ENCODE measurements at regions not wholly inside any gene's neighbourhood (a gene's known extent, or its start where the extent isn't known, plus 50 kb on each side); places are given as distances from the start of the nearest gene placed in this dataset.

DNA sequence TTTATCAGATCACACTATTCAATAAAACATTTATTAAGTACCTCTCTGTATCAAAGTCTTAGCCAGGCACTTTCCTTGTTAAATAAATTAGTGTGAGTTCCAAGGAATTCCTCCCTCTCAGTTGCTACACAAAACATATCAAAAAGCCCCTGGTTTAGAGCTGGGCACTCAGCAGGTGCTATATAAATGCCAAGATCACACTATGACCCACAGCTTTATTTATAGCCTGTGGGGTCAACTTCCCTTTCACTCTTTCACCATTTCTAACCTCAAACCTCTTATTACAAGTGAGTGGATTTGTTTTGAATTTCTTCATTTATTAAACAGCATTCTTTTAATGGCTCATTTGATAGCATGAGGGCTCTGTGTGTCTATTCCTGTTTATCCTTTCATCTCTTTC is 112.6 kb upstream of the MPHOSPH6 start:
- no peak for DNase-seq
- Histone ChIP-seq H3K9me3 (replicated peaks in 1 of 2; ENCODE audit: control insufficient read depth in 1 of 2, insufficient read depth in 1 of 2, low read length in 2 of 2) (no peaks in the 10 kb centered on the region), H3K4me2 (replicated peaks; ENCODE audit: extremely low read depth, low read length, poor library complexity, severe bottlenecking) (no peak overlapping the region), H3K36me3 (replicated peaks in 1 of 2; ENCODE audit: control insufficient read depth in 1 of 2, insufficient read depth in 2 of 2, low read length in 2 of 2) (no peaks in the 10 kb centered on the region), H3K27me3 (ENCODE audit: control insufficient read depth in 2 of 2, insufficient read depth in 2 of 2, low read length in 2 of 2) (no peaks in the 10 kb centered on the region), H3K27ac (ENCODE audit: low read depth in 1 of 2, low read length in 2 of 2) (no peak overlapping the region), H4K20me1 (ENCODE audit: insufficient read depth, low read length) (no peaks in the 10 kb centered on the region), H3K9ac (ENCODE audit: insufficient read depth, low read length, poor library complexity, severe bottlenecking) (no peak overlapping the region), H3K4me1 (ENCODE audit: control insufficient read depth in 1 of 2, insufficient read depth in 2 of 2, low read length in 2 of 2) (no peaks in the 10 kb centered on the region), H3K79me2 (ENCODE audit: insufficient read depth, low read length) (no peaks in the 10 kb centered on the region), H2AFZ (ENCODE audit: insufficient read depth, low read depth, low read length, poor library complexity, severe bottlenecking) (no peak overlapping the region), H3K4me3 (replicated peaks in 1 of 3; ENCODE audit: low read depth in 2 of 3, low read length in 3 of 3) (no peak overlapping the region)
- TF ChIP-seq CTCF (IDR thresholded peaks at IDR 0.05): no peak
- Mint-ChIP-seq H3K4me3 (no peak overlapping the region), H3K9me3 (peaks cover 0 to 3% (median 1%) of the 10 kb centered on the region in 7 donors), H3K27me3 (ENCODE audit: low read depth in 3 of 3) (peaks cover 2 to 3% (median 2%) of the 10 kb centered on the region in 3 donors), H3K36me3 (no peaks in the 10 kb centered on the region), H3K27ac (no peak overlapping the region), H3K4me1 (peaks cover 6% of the 10 kb centered on the region)
- intact Hi-C loops (cut with micrococcal nuclease): no loop called here

- Mint-ChIP-seq H3K4me3 (no peak overlapping the region), H3K9me3 (peaks cover 0 to 3% (median 1%) of the 10 kb centered on the region in 7 donors), H3K4me1 (peaks cover 6% of the 10 kb centered on the region), H3K36me3 (no peaks in the 10 kb centered on the region), H3K27ac (no peak overlapping the region), H3K27me3 (ENCODE audit: low read depth in 3 of 3) (peaks cover 2 to 8% (median 5%) of the 10 kb centered on the region in 3 donors)
- no peak overlapping the region for H2AFZ ChIP-seq (ENCODE audit: insufficient read depth, low read depth, low read length, poor library complexity, severe bottlenecking)
- H3K4me2 ChIP-seq (replicated peaks; ENCODE audit: extremely low read depth, low read length, poor library complexity, severe bottlenecking): no peak overlapping the region
- no peaks in the 10 kb centered on the region for H3K27me3 ChIP-seq (ENCODE audit: control insufficient read depth in 2 of 2, insufficient read depth in 2 of 2, low read length in 2 of 2)
- no peaks in the 10 kb centered on the region for H3K4me1 ChIP-seq (ENCODE audit: control insufficient read depth in 1 of 2, insufficient read depth in 2 of 2, low read length in 2 of 2)
- H3K9me3 ChIP-seq (replicated peaks in 1 of 2; ENCODE audit: control insufficient read depth in 1 of 2, insufficient read depth in 1 of 2, low read length in 2 of 2): no peaks in the 10 kb centered on the region
- H3K4me3 ChIP-seq (replicated peaks in 1 of 3; ENCODE audit: low read depth in 2 of 3, low read length in 3 of 3): no peak overlapping the region
- H3K27ac ChIP-seq (ENCODE audit: low read depth in 1 of 2, low read length in 2 of 2): no peak overlapping the region
- WGBS (ENCODE audit: insufficient coverage): 100% methylated on average over 2 of the region's 2 CpGs
- H3K79me2 ChIP-seq (ENCODE audit: insufficient read depth, low read length): no peaks in the 10 kb centered on the region
- no peak overlapping the region for H3K9ac ChIP-seq (ENCODE audit: insufficient read depth, low read length, poor library complexity, severe bottlenecking)
- DNase-seq: no peak
- H3K36me3 ChIP-seq (replicated peaks in 1 of 2; ENCODE audit: control insufficient read depth in 1 of 2, insufficient read depth in 2 of 2, low read length in 2 of 2): no peaks in the 10 kb centered on the region
- TF ChIP-seq CTCF (IDR thresholded peaks at IDR 0.05): no peak
- H4K20me1 ChIP-seq (ENCODE audit: insufficient read depth, low read length): no peaks in the 10 kb centered on the region
- intact Hi-C loops (cut with micrococcal nuclease): no loop called here
These were observed 111.5 kb upstream of the MPHOSPH6 start for GRCh38 chr16:82281544-82281943.

Measured in CD14-positive monocyte (primary cell).